ENCODE measurements at regions not wholly inside any gene's neighbourhood (a gene's known extent, or its start where the extent isn't known, plus 50 kb on each side); places are given as distances from the start of the nearest gene placed in this dataset.
"Not testable (repeated sequence)": the region's sequence is repeated elsewhere in the genome, so short reads cannot be mapped to it uniquely, and the experiment has no call there.

DNA sequence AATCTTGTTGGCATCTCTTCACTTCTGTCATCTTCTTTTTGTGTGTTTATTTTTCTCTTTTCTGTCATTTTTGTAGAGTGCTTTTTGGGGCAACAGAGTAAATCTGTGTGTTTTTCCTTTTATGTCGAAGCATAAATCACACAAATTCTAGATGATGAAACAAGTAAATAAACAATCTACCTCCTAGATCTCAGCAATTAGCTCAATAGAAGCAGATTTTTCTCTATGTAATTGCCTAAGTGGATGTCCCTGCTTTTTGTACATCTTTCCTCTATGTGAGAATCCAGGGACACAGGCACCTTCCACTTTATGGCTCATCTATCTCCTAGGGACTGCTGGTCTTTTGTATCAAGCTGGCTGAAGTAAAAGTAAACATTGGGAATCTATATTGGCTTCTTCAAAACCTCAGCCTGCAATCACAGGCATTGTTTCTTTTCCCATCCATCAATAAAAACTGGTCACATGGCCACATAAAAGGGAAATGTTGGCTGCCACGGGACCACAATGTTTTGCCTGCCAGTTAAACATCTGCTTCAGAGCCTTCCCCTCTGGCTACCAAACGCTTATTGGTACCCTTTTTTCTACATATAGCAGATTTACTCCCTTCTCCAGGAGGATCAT, 323.8 kb downstream of the LMO7 start:
- peak overlapping the region in 1 of 8 donors; percentile 31 for H3K27ac Mint-ChIP-seq
- H3K9me3 Mint-ChIP-seq = peaks cover 0 to 2% (median 0%) of the 10 kb centered on the region in 5 donors
- Histone ChIP-seq H3K36me3 (ENCODE audit: insufficient read depth, low read length) (no peaks in the 10 kb centered on the region), H3K27me3 (ENCODE audit: insufficient read depth, low read length, poor library complexity, severe bottlenecking) (no peaks in the 10 kb centered on the region), H3K4me1 (ENCODE audit: insufficient read depth, low read length) (no peaks in the 10 kb centered on the region), H3K27ac (ENCODE audit: low read depth, low read length) (no peak overlapping the region), H3K9me3 (ENCODE audit: low read length) (no peaks in the 10 kb centered on the region), H3K4me3 (ENCODE audit: low read length) (no peak overlapping the region)
- no peaks in the 10 kb centered on the region for H3K36me3 Mint-ChIP-seq
- CTCF ChIA-PET = no interaction called here
- no peaks in the 10 kb centered on the region for H3K4me1 Mint-ChIP-seq
- H3K27me3 Mint-ChIP-seq = no peaks in the 10 kb centered on the region
- DNase-seq = no peak
- no peak overlapping the region for H3K4me3 Mint-ChIP-seq
- POLR2A ChIA-PET = no interaction called here

DNA sequence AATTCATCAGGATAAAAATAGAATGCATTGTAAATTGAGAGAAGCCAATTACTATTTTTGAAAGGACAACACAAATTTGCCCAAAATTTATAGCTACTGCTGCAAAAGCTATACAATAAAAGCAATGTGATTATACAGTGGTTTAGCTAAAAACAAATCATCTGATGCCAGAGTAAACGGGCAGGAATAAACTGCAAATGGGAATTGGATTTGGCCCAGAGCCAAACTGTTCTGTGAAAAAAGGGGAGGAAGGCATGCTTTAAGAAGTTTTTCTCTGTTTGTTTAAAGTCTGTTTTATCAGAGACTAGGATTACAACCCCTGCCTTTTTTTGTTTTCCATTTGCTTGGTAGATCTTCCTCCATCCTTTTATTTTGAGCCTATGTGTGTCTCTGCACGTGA, 317.5 kb downstream of the LMO7 start:
- CTCF ChIA-PET, POLR2A ChIA-PET: not testable (repeated sequence)

DNA sequence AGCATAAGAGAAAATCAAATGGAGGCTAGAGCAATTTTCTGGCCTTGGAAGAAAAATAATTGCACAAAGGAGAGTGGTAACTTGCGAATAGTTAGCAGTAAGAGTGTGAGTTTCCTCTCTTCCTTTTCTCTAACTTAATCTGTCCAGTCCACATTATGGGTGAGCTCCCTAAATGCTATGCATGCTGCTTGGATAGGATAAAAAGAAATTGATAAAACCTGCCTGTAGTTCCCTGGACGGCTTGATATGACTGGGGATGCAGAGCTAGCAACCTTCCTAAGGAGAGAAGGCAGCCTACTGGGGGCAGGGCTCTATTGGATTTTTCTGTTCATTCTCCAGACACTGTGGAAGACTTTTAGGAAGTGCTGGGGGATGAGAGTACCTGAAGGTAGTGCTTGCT, 311.3 kb downstream of the LMO7 start:
- no peaks in the 10 kb centered on the region for H3K4me1 ChIP-seq (ENCODE audit: insufficient read depth, low read length)
- peaks cover 0 to 5% of the 10 kb centered on the region in 2 donors for H3K27me3 Mint-ChIP-seq
- no peak overlapping the region for H3K27ac ChIP-seq (ENCODE audit: low read depth, low read length)
- POLR2A ChIA-PET = no interaction called here
- H3K36me3 Mint-ChIP-seq = no peaks in the 10 kb centered on the region
- no peaks in the 10 kb centered on the region for H3K9me3 ChIP-seq (ENCODE audit: low read length)
- no peak overlapping the region for H3K4me3 Mint-ChIP-seq
- CTCF ChIA-PET = no interaction called here
- no peaks in the 10 kb centered on the region for H3K27me3 ChIP-seq (ENCODE audit: insufficient read depth, low read length, poor library complexity, severe bottlenecking)
- H3K36me3 ChIP-seq (ENCODE audit: insufficient read depth, low read length) = no peaks in the 10 kb centered on the region
- no peak for DNase-seq
- no peaks in the 10 kb centered on the region for H3K9me3 Mint-ChIP-seq
- H3K4me3 ChIP-seq (ENCODE audit: low read length) = no peak overlapping the region
- no peak overlapping the region for H3K27ac Mint-ChIP-seq
- H3K4me1 Mint-ChIP-seq = no peaks in the 10 kb centered on the region

More for the DNA sequence above, 317.5 kb downstream of the LMO7 start:
- not testable (repeated sequence) for H3K4me3 ChIP-seq (ENCODE audit: low read length); H3K9me3 ChIP-seq (ENCODE audit: low read length); H3K9me3 Mint-ChIP-seq; DNase-seq; H3K27me3 Mint-ChIP-seq; H3K36me3 ChIP-seq (ENCODE audit: insufficient read depth, low read length); H3K36me3 Mint-ChIP-seq; H3K27ac ChIP-seq (ENCODE audit: low read depth, low read length); H3K4me1 Mint-ChIP-seq; H3K4me3 Mint-ChIP-seq; H3K27ac Mint-ChIP-seq; H3K27me3 ChIP-seq (ENCODE audit: insufficient read depth, low read length, poor library complexity, severe bottlenecking); H3K4me1 ChIP-seq (ENCODE audit: insufficient read depth, low read length)

DNA sequence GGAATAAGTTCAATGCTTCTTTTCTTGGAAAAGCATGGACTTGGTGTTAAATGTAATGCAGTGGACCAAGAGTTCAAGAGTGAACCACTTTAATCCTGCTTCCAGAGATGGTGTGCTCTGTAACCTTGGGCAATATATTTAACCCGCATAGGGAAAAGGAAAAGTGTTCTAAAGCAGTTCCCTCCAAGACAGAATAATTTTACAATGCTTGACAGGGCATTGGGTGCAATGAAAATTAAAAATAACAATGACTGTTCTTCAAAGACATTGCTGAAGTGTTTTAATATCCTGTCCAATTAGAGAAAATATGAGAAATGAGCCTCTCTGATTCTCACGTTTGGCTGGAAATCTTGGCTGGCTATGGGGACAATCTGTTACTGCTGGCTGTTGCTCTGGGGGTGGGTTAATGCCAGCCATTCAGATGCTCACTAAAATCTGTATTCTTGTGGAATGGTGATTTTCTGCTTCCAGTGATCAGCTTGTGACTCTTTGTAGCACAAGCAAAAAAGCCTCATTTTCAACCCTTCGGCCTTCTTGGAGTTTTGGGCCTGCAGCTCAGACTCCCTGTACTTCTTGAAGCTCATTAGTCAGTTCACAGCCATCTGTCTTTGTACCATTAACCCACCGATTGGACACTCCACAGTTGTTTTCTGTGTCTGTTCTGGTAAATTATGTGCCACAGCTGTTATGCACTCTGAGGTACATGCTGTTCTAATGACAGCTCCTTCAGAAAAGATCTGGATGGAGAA, 310.6 kb downstream of the LMO7 start:
- Histone ChIP-seq H3K4me1 (ENCODE audit: insufficient read depth, low read length) (no peaks in the 10 kb centered on the region), H3K4me3 (ENCODE audit: low read length) (no peak overlapping the region), H3K36me3 (ENCODE audit: insufficient read depth, low read length) (no peaks in the 10 kb centered on the region), H3K27ac (ENCODE audit: low read depth, low read length) (no peak overlapping the region), H3K9me3 (ENCODE audit: low read length) (no peaks in the 10 kb centered on the region), H3K27me3 (ENCODE audit: insufficient read depth, low read length, poor library complexity, severe bottlenecking) (no peaks in the 10 kb centered on the region)
- no peaks in the 10 kb centered on the region for H3K4me1 Mint-ChIP-seq
- no peaks in the 10 kb centered on the region for H3K9me3 Mint-ChIP-seq
- H3K36me3 Mint-ChIP-seq = no peaks in the 10 kb centered on the region
- no peak overlapping the region for H3K27ac Mint-ChIP-seq
- ChIA-PET POLR2A (no interaction called here), CTCF (no interaction called here)
- H3K4me3 Mint-ChIP-seq = no peak overlapping the region
- H3K27me3 Mint-ChIP-seq = peaks cover 0 to 5% of the 10 kb centered on the region in 2 donors
- DNase-seq = no peak

DNA sequence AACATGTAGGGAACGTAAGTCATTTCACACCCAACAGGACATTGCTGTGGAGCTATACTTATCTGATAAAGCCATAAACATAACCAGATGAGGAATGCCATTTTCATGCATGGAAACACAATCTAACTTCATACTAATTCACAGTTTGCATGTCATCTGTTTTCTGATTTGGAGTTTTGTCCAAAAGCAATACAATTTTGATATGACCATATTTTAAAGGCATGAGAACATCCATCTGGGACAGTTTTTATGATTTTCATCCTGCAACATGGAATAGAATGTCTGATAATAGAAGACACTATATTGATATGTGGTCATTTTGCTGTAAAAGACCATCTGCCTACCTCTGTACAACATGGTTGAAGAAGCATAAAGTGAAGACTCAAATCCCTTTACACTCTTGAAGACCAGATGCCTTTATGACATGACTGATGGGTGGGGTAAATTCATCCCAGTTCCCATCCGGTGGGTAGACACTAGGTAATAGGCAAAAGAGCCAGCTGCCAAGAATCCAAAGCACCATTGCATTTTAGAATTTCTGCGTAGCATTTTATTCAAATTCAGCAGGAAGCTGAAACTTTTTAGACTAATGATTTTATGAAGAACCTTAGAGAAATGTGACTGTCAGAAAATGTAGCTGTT, 309.8 kb downstream of the LMO7 start:
- H3K9me3 Mint-ChIP-seq = no peaks in the 10 kb centered on the region
- no peak overlapping the region for H3K27ac Mint-ChIP-seq
- no peaks in the 10 kb centered on the region for H3K36me3 Mint-ChIP-seq
- H3K27me3 ChIP-seq (ENCODE audit: insufficient read depth, low read length, poor library complexity, severe bottlenecking) = no peaks in the 10 kb centered on the region
- ChIA-PET POLR2A (no interaction called here), CTCF (no interaction called here)
- H3K4me1 Mint-ChIP-seq = no peaks in the 10 kb centered on the region
- H3K4me1 ChIP-seq (ENCODE audit: insufficient read depth, low read length) = no peaks in the 10 kb centered on the region
- no peak overlapping the region for H3K27ac ChIP-seq (ENCODE audit: low read depth, low read length)
- no peak overlapping the region for H3K4me3 Mint-ChIP-seq
- H3K36me3 ChIP-seq (ENCODE audit: insufficient read depth, low read length) = no peaks in the 10 kb centered on the region
- no peaks in the 10 kb centered on the region for H3K9me3 ChIP-seq (ENCODE audit: low read length)
- no peak overlapping the region for H3K4me3 ChIP-seq (ENCODE audit: low read length)
- peaks cover 0 to 5% of the 10 kb centered on the region in 2 donors for H3K27me3 Mint-ChIP-seq
- DNase-seq = no peak

DNA sequence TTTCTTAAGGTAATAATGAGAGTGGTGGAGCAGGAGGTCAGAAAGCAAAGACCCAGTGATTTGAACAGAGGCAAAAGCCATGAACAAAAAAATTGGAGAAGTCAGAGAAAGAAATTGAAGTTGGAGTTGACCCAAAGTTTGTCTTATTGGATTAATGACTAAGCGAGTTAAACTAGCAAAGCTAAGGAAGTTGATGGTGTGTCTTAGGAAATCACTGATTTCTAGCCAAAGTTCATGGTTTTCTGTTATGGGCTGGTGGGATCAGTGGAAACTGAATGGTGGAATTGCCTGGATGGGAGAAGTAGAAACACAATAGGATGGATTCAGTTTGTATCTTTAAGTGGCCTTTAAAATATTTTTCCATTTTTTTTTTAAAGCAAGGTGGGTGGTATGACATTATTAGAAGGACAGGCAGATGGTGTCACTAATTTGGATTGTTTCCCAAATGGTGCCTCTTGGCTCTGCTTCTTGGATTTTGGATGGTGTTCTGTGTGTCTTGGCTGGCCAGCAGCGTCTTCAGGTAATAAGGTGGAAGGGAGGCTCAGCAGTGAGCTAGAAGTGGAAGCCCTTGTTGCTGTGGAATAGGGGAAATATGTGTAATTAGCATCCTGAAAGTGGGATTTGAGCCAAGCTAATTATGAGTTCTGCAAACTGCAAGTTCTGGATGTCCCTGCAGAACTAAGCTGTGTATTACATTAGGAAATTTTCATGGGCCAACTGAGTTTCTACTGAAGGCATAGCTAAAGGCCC, 302.9 kb downstream of the LMO7 start:
- Histone ChIP-seq H3K9me3 (ENCODE audit: low read length) (no peaks in the 10 kb centered on the region), H3K27ac (ENCODE audit: low read depth, low read length) (no peak overlapping the region), H3K4me3 (ENCODE audit: low read length) (no peak overlapping the region), H3K36me3 (ENCODE audit: insufficient read depth, low read length) (no peaks in the 10 kb centered on the region), H3K4me1 (ENCODE audit: insufficient read depth, low read length) (no peaks in the 10 kb centered on the region), H3K27me3 (ENCODE audit: insufficient read depth, low read length, poor library complexity, severe bottlenecking) (no peaks in the 10 kb centered on the region)
- no peaks in the 10 kb centered on the region for H3K4me1 Mint-ChIP-seq
- ChIA-PET POLR2A (no interaction called here), CTCF (no interaction called here)
- no peak for DNase-seq
- no peak overlapping the region for H3K4me3 Mint-ChIP-seq
- H3K27me3 Mint-ChIP-seq = no peaks in the 10 kb centered on the region
- H3K9me3 Mint-ChIP-seq = no peaks in the 10 kb centered on the region
- H3K36me3 Mint-ChIP-seq = no peaks in the 10 kb centered on the region
- H3K27ac Mint-ChIP-seq = peak overlapping the region in 1 of 8 donors; percentile 66

DNA sequence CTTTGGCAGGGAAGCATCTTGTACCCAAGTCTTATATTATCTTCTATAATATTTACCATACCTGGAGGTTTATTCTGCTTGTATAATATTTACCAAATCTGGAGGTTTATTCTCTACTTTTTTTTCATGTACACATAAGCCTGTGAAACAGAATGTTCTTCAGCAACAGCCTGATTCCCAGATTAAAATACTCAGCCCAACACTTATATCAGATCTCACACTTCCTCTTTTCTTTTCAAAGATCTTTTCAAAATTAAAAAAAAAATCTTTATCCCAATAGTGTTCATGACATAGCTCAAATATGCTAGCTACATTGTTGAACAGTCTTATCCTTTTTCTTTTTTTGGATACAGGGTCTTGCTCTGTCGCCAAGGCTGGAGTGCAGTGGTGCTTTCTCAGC, 300.7 kb downstream of the LMO7 start:
- ChIA-PET CTCF (no interaction called here), POLR2A (interaction anchor here (0.7 kb wide), 1 partner anchor 79 kb away, joined by 4 read pairs; no protein-coding TSS in a partner anchor)
- DNase-seq = no peak
- no peaks in the 10 kb centered on the region for H3K9me3 Mint-ChIP-seq
- H3K36me3 Mint-ChIP-seq = no peaks in the 10 kb centered on the region
- H3K27me3 ChIP-seq (ENCODE audit: insufficient read depth, low read length, poor library complexity, severe bottlenecking) = no peaks in the 10 kb centered on the region
- no peaks in the 10 kb centered on the region for H3K27me3 Mint-ChIP-seq
- no peak overlapping the region for H3K4me3 Mint-ChIP-seq
- no peak overlapping the region for H3K27ac ChIP-seq (ENCODE audit: low read depth, low read length)
- no peaks in the 10 kb centered on the region for H3K4me1 Mint-ChIP-seq
- H3K4me1 ChIP-seq (ENCODE audit: insufficient read depth, low read length) = no peaks in the 10 kb centered on the region
- H3K36me3 ChIP-seq (ENCODE audit: insufficient read depth, low read length) = no peaks in the 10 kb centered on the region
- H3K27ac Mint-ChIP-seq = no peak overlapping the region
- no peaks in the 10 kb centered on the region for H3K9me3 ChIP-seq (ENCODE audit: low read length)
- no peak overlapping the region for H3K4me3 ChIP-seq (ENCODE audit: low read length)

DNA sequence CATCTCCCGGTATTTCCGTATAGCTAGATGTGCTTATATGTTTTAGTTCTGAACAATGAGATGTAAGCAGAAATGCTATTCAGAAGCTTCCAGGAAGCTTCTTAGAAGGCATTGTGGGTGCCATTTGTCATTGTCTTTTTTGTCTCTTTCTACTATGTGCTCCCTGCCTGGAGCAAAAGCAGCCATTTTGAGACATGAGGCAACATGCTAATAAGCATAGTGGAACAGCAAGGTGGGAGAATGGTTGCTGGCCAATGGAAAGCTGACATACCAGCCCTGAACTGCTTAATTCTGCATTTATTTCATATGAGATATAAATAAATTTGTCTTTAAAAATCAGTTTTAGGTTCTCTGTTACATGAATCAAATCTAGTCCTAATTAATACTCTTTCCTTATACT, 299.7 kb downstream of the LMO7 start:
- POLR2A ChIA-PET = no interaction called here
- no peaks in the 10 kb centered on the region for H3K36me3 ChIP-seq (ENCODE audit: insufficient read depth, low read length)

More for the DNA sequence above, 299.7 kb downstream of the LMO7 start:
- CTCF ChIA-PET = no interaction called here
- no peak for DNase-seq
- H3K9me3 Mint-ChIP-seq = no peaks in the 10 kb centered on the region
- H3K4me3 Mint-ChIP-seq = no peak overlapping the region
- no peak overlapping the region for H3K27ac Mint-ChIP-seq
- no peaks in the 10 kb centered on the region for H3K27me3 ChIP-seq (ENCODE audit: insufficient read depth, low read length, poor library complexity, severe bottlenecking)
- no peaks in the 10 kb centered on the region for H3K4me1 ChIP-seq (ENCODE audit: insufficient read depth, low read length)
- no peak overlapping the region for H3K27ac ChIP-seq (ENCODE audit: low read depth, low read length)
- no peaks in the 10 kb centered on the region for H3K27me3 Mint-ChIP-seq
- no peaks in the 10 kb centered on the region for H3K36me3 Mint-ChIP-seq
- H3K4me3 ChIP-seq (ENCODE audit: low read length) = no peak overlapping the region
- no peaks in the 10 kb centered on the region for H3K9me3 ChIP-seq (ENCODE audit: low read length)
- no peaks in the 10 kb centered on the region for H3K4me1 Mint-ChIP-seq

Data from CD8-positive, alpha-beta memory T cell (primary cell).